ENCODE measurements at regions not wholly inside any gene's neighbourhood (a gene's known extent, or its start where the extent isn't known, plus 50 kb on each side); places are given as distances from the start of the nearest gene placed in this dataset.

- no peak for DNase-seq
Measured at GRCh38 chr13:76406243-76406642, 480.0 kb downstream of the KCTD12 start.

GRCh38 chr13:76398425-76398824, 487.8 kb downstream of the KCTD12 start:
- DNase-seq = no peak

- DNase-seq = peak; percentile 56
Measured at GRCh38 chr13:76397413-76397812, 488.8 kb downstream of the KCTD12 start.

- no peak for DNase-seq
Measured at GRCh38 chr13:76389321-76389720, 496.9 kb downstream of the KCTD12 start.

DNA sequence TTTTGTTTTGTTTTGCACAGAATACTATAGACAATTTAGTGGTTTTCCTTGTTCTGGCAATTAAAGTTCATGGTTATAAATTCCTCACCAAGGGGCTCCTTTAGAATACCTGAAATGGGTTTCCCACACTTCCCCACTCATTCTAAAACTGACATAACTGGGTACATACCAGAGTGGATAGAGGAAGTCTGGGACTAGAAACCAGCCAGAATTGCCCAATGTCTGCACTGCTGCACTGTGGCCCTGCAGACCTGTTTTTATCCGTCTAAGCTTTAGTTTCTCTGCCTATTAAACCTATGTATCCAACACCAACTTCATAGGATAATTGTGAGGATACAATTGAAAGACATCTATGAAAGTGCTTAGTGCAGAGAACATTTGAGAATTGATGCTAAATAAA, 498.6 kb downstream of the KCTD12 start:
- peak; percentile 13 for DNase-seq

DNA sequence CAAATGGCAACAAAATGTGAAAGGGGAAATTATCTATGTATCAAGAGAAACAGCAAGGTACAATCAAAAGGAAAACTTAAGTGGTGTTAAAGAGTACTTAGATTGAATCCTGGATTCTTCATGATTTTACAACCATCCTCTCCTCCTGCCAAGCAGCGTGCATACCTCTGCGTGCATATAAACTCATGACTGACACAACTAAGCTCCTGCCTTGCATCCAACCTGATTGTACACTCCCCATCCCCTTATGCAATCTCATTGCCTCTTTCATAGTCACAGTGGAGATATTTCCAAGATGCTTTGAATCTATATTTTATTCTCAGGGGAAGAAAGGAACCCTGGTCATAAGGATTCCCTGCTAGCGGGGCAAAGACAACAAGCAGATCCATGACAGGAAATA, 499.9 kb downstream of the KCTD12 start:
- no peak for DNase-seq

- DNase-seq = no peak
Measured at GRCh38 chr13:76385586-76385985, 500.6 kb downstream of the KCTD12 start.

DNA sequence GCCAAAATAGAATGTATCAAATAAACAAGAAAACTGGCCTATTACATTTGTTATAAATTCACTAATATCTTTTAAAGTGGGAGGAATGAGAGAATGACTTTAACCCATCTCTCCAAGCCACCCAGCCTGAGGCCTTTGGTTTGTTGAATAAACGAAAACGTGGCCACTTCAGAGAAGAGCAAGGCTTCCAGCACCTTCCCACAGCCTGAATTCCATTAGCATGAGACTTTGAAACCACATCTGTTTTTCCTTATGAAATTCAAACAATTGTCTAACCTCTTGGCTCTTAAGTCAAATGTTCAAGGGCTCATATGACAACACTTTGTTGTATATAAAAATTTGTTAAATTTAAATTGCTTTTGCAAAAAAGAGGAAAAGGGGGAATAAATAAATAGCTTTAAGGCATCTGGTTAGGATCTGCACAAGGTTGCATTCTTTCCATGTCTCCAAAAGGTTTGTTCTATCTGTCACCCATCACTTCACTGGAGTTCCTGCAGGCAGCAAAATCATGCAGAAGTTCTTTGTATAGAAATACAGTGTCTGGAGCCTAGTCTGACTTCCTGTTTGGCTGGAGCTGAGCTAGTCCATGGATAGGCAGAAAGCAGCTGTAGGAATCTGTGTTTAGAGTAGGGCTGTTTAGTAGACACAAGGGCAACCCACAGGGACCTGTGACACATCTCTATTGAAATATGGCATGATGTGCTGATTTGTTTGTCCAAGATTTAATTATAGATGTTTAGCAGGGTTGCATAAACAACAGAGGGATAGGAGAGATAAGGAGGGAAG, 502.3 kb downstream of the KCTD12 start:
- no peak for DNase-seq

GRCh38 chr13:76380446-76381065, 505.6 kb downstream of the KCTD12 start:
- DNase-seq = no peak

DNA sequence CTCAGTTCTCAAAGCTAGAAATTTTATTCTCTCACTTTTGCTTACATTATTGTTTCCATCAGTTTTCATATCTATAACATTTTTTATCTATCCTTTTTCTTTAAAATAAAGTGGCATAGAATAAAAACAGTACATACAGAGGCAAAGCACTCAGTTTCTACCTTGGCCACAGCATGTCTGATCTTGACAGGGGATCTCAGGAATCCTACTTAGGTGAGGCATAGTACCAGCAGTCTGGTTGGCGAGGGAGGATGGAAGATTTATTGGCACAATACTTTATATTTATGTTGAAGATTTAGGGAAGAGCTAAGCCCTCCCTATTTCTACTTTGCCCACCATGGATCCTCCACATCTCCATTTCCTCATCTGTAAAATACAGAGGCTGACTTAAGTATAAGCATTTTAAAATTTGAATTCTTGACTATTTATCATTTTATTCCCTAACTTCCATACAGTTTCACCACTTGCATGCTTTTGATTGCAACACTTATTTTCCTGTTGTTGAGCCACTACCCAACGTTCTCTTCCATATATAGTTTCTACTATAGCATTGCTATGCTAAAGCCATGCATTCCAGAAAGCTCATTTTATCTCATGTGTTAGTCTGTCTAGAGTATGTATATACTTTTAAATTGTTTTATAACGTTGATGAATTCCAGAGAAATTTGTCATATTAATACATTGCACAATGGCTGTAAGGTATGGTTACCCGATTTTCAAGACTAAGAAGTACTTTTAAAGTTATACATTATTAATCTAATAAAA, 506.7 kb downstream of the KCTD12 start:
- DNase-seq = no peak

DNA sequence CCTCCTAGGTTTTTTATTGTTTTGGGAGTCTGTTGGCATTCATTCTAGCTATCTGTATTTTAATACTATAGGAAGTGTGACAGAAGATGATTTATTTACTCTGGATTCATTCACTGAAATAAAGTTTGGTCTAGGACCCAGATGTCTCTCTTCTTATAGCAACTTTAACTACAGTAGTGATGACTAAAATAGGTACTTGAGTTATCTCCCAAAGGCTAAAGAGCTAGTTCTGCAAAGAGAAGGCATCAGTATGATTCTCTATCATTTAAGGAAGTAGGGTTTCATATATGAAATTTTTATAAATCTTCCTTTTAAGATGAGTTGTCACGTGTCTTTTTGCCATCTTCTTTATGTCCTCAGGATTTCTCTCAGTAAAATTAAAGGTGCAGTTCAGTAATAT, 507.4 kb downstream of the KCTD12 start:
- peak; percentile 15 for DNase-seq

DNA sequence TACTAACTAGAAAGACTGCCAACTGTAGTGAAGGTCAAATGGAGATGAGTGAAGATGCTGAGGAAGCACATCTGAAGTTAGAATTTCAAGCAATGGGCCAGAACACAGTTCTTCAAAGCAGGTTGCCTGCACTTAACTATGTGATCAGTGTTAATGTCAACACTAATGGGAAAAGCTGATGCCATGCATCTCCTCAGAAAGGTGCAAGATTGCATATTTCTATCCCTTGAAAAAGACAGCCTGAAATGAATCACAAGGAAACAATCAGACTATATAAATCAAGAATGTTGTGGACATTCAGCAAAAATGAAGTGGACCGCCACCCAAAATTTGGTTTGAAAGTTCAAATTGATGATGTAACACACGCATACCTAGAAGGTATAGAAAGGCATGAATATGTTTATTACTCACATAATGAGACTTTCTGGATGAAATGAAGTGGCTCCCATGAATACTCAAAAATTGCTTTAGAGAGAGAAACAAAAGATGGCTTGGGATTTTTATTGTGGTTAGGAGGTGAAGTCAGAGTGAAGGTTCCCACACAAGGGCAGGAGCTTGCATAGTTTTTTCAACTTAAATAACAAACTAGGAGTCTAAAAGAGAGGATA, 522.4 kb downstream of the KCTD12 start:
- no peak for DNase-seq

- no peak for DNase-seq
Measured at GRCh38 chr13:76361868-76362267, 524.3 kb downstream of the KCTD12 start.

- DNase-seq = no peak
Measured at GRCh38 chr13:76351541-76352229, 534.5 kb downstream of the KCTD12 start.

GRCh38 chr13:76350399-76350798, 535.8 kb downstream of the KCTD12 start:
- DNase-seq = no peak

- DNase-seq = no peak
Measured at GRCh38 chr13:76349700-76350099, 536.5 kb downstream of the KCTD12 start.

DNA sequence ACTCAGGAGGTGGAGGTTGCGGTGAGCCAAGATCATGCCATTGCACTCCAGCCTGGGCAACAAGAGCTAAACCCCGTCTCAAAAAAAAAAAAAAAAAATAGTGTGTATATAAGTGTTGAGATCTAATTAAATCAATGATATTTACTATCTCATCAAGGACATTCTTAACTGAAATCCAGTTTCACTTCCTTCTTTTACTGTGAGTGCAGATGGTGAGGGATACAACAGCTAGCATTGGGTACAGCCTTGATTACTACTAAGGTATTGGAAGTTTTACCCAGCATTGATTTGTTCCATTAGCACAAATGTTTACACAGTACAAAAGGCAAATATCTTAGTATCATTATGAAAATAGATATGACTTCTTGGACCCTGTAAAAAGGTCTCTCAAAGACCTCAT, 546.6 kb downstream of the KCTD12 start:
- no peak for DNase-seq

GRCh38 chr13:76338003-76338402, 548.2 kb downstream of the KCTD12 start:
- DNase-seq = no peak

GRCh38 chr13:76336889-76337844, 549.0 kb downstream of the KCTD12 start:
- DNase-seq = no peak

GRCh38 chr13:76335463-76335862, 550.7 kb downstream of the KCTD12 start:
- DNase-seq = no peak

DNA sequence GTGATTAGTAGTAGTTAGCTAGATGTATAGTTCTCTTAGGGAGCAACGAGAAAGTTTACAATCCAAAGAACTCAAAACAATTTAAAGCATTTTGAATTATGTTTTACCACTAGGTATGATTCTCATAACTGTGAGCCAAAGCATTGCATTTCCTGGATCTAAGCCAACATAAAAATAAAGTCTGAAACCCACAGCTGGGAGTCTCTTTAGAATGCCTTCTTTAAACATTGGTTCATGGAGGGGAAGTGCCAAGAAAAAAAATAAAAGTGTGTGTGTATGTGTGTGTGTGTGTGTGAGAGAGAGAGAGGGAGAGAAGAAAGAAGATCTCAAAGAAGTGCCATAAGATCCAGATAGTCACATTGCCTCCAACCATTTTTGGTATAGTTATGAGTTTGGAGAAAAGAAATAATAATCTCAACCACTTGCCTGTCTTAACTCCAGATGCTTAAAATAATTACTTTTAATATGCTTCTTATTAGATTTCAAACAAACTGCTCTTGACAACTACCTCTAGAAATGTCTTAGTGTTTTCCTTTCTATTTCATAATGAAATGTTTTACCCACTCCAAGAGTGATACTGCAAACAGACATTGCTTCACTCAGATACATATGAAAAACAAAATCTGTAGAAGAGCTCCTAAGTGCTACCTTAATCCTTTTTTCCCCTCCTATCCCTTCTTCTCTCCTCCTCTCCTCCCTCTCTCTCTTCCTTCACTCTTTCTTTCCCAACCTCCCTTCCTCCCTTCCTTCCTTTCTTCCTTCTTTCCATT, 554.1 kb downstream of the KCTD12 start:
- DNase-seq = peak; percentile 66
